ENCODE measurements at regions not wholly inside any gene's neighbourhood (a gene's known extent, or its start where the extent isn't known, plus 50 kb on each side); places are given as distances from the start of the nearest gene placed in this dataset.
"Not testable (repeated sequence)": the region's sequence is repeated elsewhere in the genome, so short reads cannot be mapped to it uniquely, and the experiment has no call there.

DNA sequence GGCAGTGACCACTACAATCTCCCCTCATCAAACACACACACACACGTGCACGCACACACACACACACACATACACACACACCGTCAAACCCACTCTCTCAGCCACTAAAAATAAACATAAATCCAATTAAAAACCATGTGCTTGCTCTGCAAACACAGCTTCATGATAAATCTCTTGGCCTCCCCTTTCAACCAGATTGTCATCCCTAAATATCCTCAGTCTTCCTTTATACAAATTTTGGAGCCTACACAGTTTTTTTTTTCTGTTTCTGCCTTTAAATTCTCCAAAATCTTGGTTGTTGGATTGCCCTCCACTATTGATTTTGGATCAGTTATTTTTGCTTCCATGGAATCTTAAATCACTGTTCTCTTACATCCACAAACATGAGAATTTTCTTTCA is 245.6 kb downstream of the SATB1 start:
- no peaks in the 10 kb centered on the region for H3K9me3 ChIP-seq (ENCODE audit: low read depth)
- no peaks in the 10 kb centered on the region for H3K4me1 ChIP-seq (ENCODE audit: low read depth)
- no peaks in the 10 kb centered on the region for H3K36me3 ChIP-seq
- no peak for DNase-seq (ENCODE audit: low read depth in 1 of 2, low spot score in 1 of 2)
- H3K27ac ChIP-seq: no peak overlapping the region
- TF ChIP-seq, protein P1, sequence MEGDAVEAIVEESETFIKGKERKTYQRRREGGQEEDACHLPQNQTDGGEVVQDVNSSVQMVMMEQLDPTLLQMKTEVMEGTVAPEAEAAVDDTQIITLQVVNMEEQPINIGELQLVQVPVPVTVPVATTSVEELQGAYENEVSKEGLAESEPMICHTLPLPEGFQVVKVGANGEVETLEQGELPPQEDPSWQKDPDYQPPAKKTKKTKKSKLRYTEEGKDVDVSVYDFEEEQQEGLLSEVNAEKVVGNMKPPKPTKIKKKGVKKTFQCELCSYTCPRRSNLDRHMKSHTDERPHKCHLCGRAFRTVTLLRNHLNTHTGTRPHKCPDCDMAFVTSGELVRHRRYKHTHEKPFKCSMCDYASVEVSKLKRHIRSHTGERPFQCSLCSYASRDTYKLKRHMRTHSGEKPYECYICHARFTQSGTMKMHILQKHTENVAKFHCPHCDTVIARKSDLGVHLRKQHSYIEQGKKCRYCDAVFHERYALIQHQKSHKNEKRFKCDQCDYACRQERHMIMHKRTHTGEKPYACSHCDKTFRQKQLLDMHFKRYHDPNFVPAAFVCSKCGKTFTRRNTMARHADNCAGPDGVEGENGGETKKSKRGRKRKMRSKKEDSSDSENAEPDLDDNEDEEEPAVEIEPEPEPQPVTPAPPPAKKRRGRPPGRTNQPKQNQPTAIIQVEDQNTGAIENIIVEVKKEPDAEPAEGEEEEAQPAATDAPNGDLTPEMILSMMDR (IDR thresholded peaks at IDR 0.05; ENCODE audit: low read depth, low read length): no peak
- no peak overlapping the region for H3K4me3 ChIP-seq
- no peaks in the 10 kb centered on the region for H3K27me3 ChIP-seq

DNA sequence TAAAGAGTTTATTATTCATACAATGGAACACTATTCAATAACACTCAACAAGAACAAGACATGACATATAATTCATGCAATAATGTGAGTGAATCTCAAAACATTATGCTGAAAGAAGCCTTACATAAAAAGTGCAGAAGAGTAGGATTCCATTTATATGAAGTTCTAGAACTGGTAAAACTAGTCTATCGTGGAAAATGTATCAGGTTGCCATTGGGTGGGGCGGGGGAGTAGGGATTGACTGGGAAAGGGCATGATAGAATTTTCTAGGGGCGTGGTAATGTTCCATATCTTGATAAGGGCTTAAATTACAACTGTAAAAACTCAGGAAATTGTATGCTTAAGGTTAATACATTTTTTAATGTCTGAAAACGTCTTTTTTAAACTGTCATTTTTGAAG is 247.9 kb downstream of the SATB1 start:
- Histone ChIP-seq H3K9me3 (ENCODE audit: low read depth) (no peaks in the 10 kb centered on the region), H3K27me3 (no peaks in the 10 kb centered on the region), H3K4me3 (no peak overlapping the region), H3K4me1 (ENCODE audit: low read depth) (no peaks in the 10 kb centered on the region), H3K36me3 (no peaks in the 10 kb centered on the region), H3K27ac (no peak overlapping the region)
- TF ChIP-seq, protein P1 (IDR thresholded peaks at IDR 0.05; ENCODE audit: low read depth, low read length): no peak
- no peak for DNase-seq (ENCODE audit: low read depth in 1 of 2, low spot score in 1 of 2)

DNA sequence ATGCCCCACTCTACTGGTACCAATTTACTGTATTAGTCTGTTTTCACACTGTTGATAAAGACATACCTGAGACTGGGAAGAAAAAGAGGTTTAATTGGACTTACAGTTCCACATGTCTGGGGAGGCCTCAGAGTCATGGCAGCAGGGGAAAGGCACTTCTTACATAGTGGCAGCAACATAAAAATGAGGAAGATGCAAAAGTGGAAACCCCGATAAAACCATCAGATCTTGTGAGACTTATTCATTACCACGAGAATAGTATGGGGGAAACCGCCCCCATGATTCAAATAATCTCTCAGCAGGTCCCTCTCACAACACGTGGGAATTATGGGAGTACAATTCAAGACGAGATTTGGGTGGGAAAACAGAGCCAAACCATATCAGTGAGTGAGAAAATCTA is 251.2 kb downstream of the SATB1 start:
- H3K9me3 ChIP-seq (ENCODE audit: low read depth); H3K27ac ChIP-seq; H3K4me3 ChIP-seq; H3K36me3 ChIP-seq; DNase-seq (ENCODE audit: low read depth in 1 of 2, low spot score in 1 of 2); H3K27me3 ChIP-seq; H3K4me1 ChIP-seq (ENCODE audit: low read depth): not testable (repeated sequence)

DNA sequence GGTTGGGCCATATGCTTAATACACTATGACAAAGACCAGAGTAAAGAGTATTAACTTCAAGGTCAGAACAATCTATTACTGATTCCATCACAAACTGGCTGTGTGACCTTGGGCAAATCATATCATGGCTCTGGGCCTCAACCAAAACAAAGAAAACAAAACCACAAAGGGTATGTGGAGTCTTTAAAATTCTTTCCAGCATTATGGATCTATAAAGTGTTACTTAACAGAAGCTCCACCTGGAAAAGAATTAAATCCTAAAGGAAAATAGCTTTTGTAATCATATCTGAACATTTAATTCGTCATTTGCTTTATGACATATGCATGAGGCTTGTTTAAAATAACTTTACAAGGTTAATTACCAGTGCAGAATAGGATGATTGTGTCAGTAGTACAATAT is 265.5 kb downstream of the SATB1 start:
- DNase-seq (ENCODE audit: low read depth in 1 of 2, low spot score in 1 of 2): no peak
- TF ChIP-seq, protein P1 (IDR thresholded peaks at IDR 0.05; ENCODE audit: low read depth, low read length): no peak
- no peak overlapping the region for H3K27ac ChIP-seq
- no peaks in the 10 kb centered on the region for H3K9me3 ChIP-seq (ENCODE audit: low read depth)
- no peaks in the 10 kb centered on the region for H3K27me3 ChIP-seq
- peaks cover 7% of the 10 kb centered on the region for H3K4me1 ChIP-seq (ENCODE audit: low read depth)
- no peak overlapping the region for H3K4me3 ChIP-seq
- H3K36me3 ChIP-seq: no peaks in the 10 kb centered on the region

DNA sequence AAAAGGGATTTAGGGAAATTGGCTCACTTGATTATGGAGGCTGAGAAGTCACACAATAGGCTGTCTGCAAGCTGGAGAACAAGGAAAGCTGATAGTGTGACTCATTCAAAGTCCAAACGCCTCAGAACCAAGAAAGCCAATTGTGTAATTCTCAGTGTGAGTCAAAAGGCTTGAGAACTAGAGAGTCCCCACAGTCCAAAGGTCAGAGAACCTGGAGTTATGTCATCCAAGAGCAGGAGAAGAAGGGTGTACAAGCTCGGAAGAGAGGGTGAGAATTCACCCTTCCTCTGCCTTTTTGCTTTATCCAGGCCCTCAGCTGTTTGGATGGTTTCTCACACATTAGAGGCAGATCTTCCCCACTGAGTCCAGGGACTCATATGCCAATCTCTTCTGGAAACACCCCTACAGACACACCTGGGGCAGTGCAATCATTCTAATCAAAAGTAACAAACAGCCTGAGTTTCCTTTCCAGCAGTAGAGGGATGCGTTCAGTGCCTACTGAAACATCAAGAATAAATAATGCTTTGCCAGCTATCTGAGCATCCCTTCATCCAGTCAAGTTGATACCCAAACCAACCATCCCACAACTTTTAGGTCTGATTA is 271.5 kb downstream of the SATB1 start:
- Histone ChIP-seq H3K36me3 (no peaks in the 10 kb centered on the region), H3K4me3 (no peak overlapping the region), H3K27ac (no peak overlapping the region), H3K27me3 (no peaks in the 10 kb centered on the region), H3K4me1 (ENCODE audit: low read depth) (peaks cover 7% of the 10 kb centered on the region), H3K9me3 (ENCODE audit: low read depth) (no peaks in the 10 kb centered on the region)
- peak in 1 of 2 donors; percentile 78 for DNase-seq (ENCODE audit: low read depth in 1 of 2, low spot score in 1 of 2)
- TF ChIP-seq, protein P1 (IDR thresholded peaks at IDR 0.05; ENCODE audit: low read depth, low read length): no peak

DNA sequence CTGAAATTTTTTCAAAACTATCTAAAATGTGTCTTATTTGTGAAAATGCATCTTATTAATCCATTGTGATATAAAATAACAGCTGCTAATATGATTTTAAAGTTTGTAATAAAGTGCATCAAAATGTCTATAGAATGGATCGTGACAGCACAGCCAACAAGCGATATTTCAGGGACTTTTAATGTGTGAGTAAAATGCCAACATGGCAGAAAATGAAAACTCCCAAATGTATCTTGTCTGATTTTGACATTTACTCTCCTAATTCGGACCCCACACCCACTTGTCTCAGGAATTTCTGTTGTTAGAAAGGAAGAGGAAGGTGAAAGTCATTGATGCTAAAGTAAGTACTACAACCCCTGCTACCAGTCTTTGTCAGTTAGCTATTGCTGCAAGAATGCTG is 273.9 kb downstream of the SATB1 start:
- no peaks in the 10 kb centered on the region for H3K27me3 ChIP-seq
- DNase-seq (ENCODE audit: low read depth in 1 of 2, low spot score in 1 of 2): no peak
- H3K9me3 ChIP-seq (ENCODE audit: low read depth): no peaks in the 10 kb centered on the region
- no peaks in the 10 kb centered on the region for H3K4me1 ChIP-seq (ENCODE audit: low read depth)
- H3K36me3 ChIP-seq: no peaks in the 10 kb centered on the region
- H3K4me3 ChIP-seq: no peak overlapping the region
- no peak overlapping the region for H3K27ac ChIP-seq
- TF ChIP-seq, protein P1 (IDR thresholded peaks at IDR 0.05; ENCODE audit: low read depth, low read length): no peak

All from cardiac muscle cell (in vitro differentiated cells and primary cell).